NCI-H2196 (cell line): ENCODE measurements at regions not wholly inside any gene's neighbourhood (a gene's known extent, or its start where the extent isn't known, plus 50 kb on each side); places are given as distances from the start of the nearest gene placed in this dataset.

ENCODE experiments used
- DNase-seq: peaks from one replicate; lab custom pipeline; 2025; ENCODE audit not compliant: unreplicated experiment; lab: John Stamatoyannopoulos, UW

DNA sequence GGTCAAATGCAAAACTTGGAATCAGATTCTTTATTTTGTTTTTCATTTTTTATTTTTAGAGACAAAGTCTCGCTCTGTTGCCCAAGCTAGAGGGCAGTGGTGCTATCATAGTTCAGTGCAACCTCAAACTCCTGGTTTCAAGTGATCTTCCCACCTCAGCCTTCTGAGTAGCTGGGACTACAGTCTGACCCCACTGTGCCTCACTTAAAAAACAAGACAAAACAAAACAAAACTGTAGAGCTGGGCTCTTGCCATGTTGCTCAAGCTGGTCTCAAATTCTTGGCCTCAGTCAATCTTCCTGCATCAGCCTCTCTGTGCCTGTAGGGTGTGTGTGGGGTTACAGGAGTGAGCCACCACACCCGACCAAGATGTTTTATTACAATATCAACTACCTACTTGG, 396.0 kb upstream of the USP24 start:
- DNase-seq, result no peak

DNA sequence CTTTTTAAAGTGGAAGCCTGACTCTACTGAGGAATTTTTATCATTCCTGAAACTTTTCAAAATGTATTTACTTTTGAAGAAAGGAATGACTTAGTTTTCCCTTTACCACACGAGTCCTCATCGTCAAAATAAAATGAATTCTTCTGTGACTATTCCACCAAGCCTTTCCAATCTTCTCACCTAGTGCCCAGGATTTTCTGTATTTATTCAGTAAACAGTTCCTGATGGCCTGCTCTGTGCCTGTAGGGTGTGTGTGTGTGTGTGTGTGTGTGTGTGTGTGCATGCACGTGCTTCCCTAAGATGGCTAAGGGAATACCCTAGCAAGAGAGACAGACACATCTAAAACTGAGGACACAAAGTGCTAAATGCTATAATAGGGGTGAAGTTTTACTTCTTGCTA, 395.0 kb upstream of the USP24 start:
- DNase-seq, result no peak

DNA sequence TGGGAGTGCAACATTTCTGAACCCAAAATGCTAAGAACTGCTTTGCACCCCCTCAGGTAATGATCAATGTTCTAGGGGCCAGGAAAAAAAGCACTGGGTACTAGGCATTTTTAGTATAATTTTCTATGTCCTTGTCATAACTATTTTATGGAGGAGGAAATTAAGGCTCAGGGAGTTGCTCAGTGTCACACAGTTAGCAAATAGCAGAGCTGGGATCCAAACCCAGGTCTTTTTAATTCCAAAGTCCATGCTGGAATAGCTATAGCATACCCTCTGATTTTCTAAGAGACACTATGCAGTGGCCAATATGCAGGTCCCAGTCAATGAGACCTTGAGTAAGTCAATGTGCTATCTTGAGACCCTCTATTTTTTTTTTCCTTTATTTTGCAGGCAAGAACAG, 394.5 kb upstream of the USP24 start:
- no peak for DNase-seq

GRCh38 chr1:55605155-55605554, 390.0 kb upstream of the USP24 start:
- DNase-seq, result no peak

DNA sequence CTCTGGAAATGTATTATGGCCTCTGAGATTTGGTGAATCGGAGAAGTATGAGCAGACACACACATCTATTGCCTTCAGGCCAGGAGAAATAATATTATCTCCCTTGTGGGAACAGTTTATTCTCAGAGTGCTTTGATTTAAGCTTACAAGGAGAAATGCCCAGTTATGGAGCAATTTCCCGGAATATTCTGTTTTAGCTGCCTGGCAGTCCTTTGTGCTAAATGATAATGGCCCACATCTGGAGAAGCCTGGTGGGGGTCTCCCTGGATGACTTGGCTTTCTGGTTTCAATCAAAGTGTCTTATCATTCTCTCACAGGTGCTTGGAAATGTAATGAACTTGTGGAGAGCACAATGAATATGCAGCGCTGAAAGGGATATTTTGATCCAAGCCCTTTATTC, 389.6 kb upstream of the USP24 start:
- no peak for DNase-seq

GRCh38 chr1:55604179-55604578, 389.0 kb upstream of the USP24 start:
- no peak for DNase-seq

GRCh38 chr1:55600242-55600641, 385.1 kb upstream of the USP24 start:
- no peak for DNase-seq

DNA sequence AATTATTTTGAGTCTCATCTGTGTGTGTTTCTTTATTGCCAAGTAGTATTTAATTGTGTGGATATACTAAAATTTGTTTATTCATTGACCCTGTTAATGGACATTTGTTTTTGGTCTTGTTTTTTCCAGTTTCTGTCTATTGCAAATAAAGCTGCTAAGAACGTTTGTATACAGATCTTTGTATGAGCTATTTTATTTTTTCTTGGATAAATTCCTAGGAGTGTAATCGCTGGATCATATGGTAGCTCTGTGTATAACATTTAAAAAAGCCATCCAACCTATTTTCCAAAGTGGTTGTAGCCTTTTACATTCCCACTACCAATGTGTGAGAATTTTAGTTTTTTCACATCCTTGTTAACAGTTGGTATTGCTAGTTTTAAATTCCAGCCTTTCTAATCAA, 382.7 kb upstream of the USP24 start:
- DNase-seq, result no peak

GRCh38 chr1:55594701-55595100, 379.5 kb upstream of the USP24 start:
- no peak for DNase-seq

GRCh38 chr1:55593298-55593697, 378.1 kb upstream of the USP24 start:
- no peak for DNase-seq

DNA sequence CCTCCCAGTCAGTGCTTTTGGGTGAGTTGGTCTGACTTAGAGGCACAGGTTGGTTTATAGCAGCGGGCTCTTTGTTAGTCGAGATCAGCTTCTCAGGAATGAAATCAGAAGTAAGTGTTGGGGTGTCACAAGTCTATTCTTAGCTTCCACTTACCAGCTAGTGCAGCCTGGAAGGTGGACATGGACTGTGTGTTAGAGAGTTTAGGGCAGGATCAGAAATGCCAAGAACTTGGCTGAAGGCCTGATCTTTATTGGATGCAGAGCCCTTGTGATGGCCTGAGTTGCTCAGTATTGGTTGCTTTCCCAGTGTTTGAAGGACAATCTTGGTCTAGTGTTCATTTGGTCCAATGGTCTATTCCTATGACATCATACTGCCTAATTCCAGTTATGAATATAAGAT, 377.0 kb upstream of the USP24 start:
- no peak for DNase-seq

DNA sequence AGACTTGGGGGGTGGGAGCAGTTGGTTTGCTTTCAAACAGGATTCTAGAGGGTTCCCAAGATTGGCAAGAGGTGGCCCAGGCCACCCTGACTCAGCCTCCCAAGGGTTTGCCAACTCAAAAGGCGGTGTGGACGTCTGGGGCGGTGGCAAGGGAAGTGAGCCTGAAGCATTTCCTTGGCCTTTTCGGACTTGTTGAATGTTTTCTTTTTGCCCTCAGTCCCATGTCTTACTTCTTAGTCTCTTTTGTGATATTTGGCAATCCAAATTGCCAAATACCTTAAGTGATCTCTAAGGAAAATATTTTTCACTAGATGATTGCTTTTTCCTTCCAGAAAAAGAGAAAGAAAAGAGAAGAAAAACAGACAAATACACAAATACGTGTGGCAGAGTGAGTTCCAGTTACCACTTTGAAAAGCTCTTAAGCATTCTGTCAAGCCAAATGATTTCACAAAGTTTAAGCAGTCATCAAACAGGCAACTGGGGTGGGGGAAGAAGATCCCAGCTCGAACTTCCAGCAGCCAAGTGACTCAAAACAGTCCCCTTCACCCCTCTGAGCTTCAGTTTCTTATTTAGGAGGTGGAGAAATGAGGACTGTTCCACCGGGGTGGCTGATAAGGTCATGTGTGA, 374.6 kb upstream of the USP24 start:
- DNase-seq, result no peak

DNA sequence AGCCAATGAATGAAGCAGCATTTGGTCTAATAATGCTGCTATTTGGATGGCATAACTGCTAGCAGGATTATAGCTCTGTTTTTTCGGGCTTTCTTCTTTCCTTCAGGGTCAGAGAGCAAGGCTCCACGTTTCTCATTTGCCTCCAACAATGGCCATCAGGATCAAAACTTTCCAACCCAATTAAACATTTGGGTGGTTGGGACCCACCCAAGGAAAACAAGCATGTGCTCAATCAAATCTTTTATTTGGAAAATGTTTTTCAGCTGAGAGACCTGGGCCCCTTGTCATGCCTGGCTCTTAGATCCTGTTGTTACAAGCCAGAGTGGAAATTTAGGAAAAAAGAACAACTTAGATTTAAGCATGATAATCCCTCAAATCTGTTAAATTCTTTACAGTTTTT, 373.1 kb upstream of the USP24 start:
- DNase-seq, result no peak

DNA sequence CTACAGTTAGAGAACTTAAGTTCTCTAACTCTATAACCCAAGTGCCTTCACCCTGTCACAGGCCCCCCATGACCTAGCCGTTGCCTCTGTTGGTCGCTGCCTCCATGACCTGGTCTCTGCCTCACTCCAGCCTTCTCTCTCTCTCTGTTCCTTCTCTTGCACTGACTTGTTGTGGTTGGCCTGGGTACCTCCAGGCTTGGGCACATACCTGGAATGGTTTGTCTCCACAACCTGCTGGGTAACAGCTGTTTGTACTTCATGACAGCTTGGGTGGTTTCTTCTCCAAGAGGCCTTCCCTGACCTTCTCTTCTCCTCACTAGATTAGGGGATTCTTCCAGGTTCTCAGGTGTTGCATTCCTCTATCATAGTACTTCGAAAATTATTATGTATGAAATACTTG, 371.6 kb upstream of the USP24 start:
- DNase-seq, result no peak

GRCh38 chr1:55585402-55585792, 370.2 kb upstream of the USP24 start:
- no peak for DNase-seq

DNA sequence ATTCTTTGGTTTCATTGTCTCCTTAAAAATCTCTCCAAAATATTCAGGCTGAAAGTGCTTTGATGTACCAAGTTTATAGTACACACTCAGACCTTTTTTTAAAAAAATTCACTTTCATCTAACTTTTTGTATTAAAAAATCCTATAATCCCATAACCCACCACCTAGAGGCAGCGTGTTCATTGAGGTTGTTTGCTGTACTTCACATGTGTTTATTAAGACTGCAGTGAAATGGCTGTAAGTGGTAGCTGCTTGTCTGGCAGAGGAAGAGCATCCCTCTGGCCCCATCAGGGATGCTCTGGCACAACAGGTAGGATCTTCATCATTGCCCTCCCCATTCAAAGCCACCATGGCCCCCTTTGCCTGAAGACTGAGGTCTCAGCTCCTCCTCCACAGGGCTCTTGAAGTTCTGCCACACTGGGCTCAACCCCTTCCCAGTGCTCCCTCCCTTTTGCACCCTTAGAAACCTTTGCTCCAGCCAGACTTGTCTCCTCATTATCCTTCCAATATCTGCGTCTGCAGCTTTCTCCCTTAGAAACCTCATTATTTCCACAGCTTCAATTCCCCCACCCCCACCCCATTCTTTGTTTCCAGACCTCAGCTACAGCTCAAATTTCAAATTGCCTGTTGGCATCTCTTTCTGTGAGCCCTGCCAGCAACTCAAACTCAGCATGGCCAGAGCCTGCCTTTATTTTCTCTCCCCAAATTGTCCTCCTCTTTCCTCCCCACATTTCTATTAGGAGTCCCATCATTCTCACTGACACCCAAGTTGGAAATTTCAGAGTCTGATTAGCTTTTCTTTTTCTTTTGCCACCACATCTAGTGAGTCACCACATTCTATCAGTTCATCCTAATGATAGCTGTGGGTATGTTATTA, 369.6 kb upstream of the USP24 start:
- DNase-seq, result peak; percentile 57

GRCh38 chr1:55582084-55582483, 366.9 kb upstream of the USP24 start:
- no peak for DNase-seq

GRCh38 chr1:55580845-55581332, 365.7 kb upstream of the USP24 start:
- no peak for DNase-seq

DNA sequence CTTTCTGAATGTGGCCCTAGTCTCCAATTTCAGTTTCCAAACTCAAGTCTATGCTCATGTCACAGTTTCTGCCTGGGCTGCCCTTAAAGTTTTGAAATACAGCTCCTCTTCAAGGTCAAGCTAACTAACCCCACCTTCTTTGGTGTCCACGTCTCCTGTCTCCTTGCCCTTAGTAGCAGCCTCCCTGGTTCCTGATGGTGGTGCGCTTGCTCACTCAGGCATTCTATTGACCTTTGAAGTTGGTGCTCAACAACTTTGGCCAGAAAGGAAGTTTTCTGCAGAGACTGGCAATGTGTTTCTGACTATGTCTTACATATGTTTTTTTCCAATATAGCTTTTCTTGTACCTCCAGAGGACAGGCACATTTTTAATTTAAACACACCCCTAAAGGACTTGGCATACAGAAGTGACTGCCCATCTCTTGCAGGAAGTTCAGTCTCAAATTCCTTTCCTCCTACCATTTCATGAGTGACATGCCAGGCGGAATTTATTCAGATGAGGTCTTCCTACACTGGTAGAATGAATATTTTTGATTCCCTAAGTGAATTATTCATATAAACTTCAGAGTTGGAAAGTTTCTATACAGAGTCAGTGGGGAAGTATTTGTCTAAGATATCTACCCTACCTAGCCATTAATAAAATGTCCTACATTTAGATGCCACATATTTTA, 364.3 kb upstream of the USP24 start:
- DNase-seq, result no peak

DNA sequence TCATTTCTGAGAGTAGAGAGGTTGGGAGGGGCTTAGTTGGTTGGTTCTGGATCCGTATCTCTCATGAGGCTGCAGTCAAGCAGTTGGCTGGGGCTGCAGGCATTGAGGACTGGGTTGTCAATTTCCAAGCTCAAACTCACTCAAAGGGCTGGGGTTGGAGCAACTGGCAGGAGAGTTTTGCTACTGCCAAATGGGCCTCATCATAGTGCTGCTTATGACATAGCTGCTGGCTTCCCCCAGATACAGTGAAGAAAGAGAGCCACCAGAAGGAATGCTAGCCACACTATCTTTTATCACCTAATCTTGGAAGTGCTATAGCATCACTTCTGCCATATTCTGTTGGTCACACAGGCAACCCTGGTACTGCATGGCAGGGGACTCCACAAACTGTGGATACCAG, 363.5 kb upstream of the USP24 start:
- no peak for DNase-seq

DNA sequence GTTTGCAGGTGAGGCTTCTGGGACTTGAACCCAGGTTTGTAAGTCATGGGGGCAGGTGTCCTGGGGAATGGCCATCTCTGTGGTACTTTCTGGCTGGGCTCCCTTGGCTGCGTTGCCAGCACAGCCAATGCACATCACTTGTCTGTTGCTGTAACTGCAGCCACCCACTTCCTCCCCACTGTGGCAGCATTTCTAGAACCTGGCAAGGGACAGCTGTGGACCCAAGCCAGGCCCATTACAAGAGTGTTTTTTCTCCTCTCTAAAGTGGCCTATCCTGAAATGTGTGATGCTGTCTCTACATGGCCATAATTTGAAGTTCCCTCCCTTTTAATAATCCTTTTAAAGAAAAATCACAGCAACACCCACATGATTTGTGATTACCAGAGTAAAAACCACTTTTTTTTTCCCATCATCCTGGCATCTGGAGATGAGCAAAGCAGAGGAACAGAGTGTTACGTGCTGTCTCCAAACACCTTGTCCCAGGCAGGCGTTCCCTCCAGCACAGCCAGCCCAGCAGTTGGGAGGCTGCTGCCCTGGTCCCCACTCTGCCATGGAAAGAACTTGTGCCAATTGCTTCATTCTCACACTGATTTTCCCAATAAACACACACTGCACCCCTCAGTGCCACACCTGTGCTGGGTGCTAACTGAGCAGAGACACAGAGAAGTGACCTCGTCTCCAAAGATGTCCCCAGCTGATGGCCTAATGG, 360.6 kb upstream of the USP24 start:
- peak; percentile 26 for DNase-seq
